SKM-1 treated with dmso at 0.1 percent for 144 hours (cell line): ENCODE measurements at regions not wholly inside any gene's neighbourhood (a gene's known extent, or its start where the extent isn't known, plus 50 kb on each side); places are given as distances from the start of the nearest gene placed in this dataset.
"Not testable (repeated sequence)": the region's sequence is repeated elsewhere in the genome, so short reads cannot be mapped to it uniquely, and the experiment has no call there.

Source experiments
- DNase-seq: peaks from one replicate; lab custom pipeline; 2025; ENCODE audit not compliant: unreplicated experiment; lab: John Stamatoyannopoulos, UW

DNA sequence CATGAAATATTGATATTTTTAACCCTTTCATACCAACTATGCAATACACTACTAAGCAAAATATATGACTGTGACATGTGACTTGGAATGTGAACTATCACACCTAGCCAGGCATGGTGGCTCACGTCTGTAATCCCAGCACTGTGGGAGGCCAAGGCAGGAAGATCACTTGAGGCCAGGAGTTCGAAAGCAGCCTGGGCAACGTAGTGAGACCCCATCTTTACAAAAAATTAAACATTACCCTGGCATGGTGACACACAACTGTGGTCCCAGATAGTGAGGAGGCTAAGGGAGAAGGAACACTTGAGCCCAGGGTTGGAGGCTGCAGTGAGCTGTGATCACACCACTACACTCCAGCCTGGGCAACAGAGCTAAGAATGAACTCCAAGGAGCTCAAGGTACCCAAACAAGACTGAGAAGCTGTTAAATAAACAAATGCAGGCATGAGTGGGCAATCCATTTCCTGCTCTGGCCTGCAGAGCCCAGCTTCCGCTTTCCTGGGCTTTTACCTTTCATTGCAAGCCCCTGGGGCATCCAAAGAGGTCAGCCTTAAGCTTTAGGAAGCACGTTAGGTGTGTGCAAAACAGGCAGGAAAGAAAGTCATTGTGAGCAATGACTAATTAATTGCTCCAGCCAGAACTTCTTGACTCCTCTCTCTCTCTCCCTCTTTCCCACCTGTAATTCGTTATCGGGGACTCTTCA is 162.1 kb upstream of the FOXK1 start:
- no peak for DNase-seq

DNA sequence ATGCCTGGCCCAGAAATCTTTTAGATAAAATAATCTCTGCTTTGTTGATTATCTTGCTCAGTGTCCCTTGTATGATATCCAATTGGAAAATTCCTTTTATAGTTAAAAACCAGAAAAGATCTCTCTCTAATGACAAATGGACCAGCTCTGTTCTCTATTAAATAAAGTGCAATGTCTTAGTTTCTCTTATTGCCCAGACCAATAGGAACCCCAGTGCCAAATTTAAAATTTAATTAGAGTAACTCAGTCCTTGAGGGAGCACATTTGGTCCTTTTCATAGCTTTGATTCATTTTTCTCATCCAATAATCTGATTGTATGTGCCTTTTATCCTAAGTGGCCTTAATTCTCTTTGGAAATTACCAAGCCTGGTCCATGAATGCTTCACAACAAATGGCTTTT is 158.9 kb upstream of the FOXK1 start:
- no peak for DNase-seq

DNA sequence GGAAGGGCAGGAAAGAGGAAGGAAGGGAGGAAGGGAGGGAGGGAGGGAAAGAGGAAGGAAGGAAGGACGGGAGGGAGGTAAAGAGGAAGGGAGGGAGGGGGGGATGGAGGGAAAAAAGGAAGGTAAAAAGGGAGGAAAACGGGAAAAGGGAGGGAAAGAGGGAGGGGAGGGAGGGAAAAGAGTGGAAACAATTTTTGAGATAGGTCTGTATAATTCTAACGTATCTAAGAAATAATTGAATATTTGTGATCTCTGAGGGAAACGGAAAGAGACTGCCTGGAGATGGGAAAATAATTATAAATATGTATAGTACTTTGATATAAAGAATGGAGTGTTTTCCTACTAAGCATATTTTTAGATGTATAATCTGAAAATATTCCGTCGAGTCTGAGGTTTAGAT is 158.2 kb upstream of the FOXK1 start:
- DNase-seq: no peak

DNA sequence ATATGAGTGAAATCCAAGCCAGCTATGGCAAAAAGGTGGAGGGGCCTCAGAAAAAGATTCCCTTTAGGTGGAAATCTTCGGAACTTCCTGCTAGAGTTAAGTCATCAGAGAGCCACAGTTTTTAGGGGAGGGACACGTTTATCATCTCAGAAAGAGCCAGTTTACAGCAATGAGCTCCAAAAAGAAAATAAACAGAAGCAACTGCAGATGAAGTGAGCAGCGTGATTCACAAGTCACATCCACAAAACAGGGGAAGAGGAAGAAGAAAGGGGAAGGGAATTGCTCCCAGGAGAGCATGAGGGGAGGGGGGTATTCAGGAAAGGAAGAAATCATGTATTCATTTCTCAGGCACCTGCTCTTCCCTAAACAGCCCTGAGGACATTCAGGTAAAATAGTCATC is 156.2 kb upstream of the FOXK1 start:
- no peak for DNase-seq

- DNase-seq: no peak
Measured at GRCh38 chr7:4527988-4528636, 154.0 kb upstream of the FOXK1 start.

GRCh38 chr7:4531236-4531635 is 150.9 kb upstream of the FOXK1 start:
- no peak for DNase-seq

GRCh38 chr7:4533339-4533738 is 148.8 kb upstream of the FOXK1 start:
- not testable (repeated sequence) for DNase-seq

DNA sequence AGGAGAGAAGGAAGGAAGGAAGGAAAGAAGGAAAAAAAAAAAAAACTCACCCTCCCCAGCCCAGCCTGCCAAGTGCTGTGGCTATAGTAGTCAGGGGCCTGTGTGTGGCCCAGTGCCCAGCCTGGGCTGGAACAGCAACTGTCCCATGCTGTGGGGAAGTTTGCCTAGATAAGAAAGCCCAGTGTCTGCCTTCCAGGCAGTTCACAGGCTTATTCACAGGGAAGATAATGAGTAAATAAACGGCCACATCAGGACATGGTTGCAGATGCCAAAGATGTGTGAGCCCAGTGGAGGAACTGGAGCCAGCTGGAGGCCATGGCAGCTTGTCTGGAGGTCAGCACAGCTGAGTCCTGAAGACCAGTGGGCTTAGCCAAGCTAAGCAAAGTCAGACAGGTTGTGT is 132.4 kb upstream of the FOXK1 start:
- no peak for DNase-seq

DNA sequence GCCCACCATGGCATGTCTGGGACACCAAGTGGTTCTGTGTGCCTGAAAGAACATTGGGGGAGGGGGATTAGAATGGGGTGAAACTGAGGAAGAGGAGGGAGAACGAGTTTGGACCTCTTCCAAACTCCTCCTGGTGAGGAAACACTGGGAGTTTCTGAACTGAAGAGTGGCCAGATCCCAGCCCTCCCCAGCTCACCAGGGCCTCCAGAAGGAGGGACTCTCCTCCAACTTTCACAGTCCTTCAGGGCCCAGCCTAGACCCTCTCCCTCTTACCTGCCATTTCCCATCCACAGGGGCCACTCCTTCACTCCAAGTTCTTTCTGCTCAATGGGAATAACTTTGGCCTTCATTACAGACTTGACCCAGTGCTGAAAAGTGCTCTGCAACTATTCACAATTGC is 132.0 kb upstream of the FOXK1 start:
- no peak for DNase-seq

DNA sequence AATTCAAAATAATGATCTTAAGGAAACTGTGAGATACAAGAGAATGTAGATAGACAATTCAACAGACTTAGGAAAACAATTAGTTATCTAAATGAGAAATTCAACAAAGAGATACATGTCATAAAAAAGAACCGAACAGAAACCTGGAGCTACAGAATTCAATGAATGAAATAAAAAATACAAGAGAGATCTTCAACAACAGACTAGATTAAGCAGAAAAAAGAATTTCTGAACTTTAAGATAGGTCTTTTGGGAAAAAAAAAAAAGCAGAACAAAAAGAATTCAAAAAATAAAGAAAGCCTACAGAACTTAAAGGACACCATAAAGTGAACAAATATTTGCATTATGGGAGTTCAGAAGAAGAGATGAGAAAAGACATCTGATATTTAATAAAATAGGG is 129.1 kb upstream of the FOXK1 start:
- DNase-seq: no peak

- no peak for DNase-seq
Measured at GRCh38 chr7:4556868-4557793, 125.0 kb upstream of the FOXK1 start.

DNA sequence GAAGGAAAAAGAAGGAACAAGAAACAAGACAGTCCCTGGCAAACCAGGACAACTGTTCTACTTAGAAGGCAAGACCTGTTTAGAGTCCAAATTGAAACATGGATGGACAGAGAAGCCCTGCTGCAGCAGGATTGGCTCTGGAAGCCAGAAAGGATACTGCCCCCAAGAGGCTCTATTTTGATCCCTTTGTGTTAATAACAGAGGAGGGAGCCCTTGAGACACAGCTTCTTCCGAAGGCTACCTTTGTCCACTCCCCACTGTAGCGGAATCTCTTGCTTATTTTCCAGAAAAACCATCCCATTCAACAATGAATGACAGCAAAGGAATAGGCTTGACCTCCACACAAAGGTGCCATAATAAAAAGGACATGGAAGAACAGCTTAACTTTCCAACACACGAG is 120.3 kb upstream of the FOXK1 start:
- no peak for DNase-seq

GRCh38 chr7:4566714-4567113 is 115.4 kb upstream of the FOXK1 start:
- no peak for DNase-seq

DNA sequence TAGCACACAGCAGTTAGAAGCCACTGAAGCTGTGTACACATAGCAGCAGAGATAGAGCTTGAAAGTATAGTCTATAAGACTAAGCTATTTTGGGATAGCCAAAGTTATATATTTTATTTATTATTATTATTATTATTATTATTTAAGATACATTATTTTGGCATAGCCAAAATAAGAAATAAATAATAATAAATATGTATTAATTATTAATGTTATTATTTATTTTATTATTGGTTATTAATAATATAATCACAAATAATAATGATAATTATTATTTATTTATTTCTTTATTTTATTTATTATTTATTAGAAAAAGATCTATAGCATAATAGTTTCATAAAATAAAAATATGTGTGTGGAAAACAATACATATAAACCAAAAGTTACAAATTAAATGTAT is 107.2 kb upstream of the FOXK1 start:
- DNase-seq: no peak

DNA sequence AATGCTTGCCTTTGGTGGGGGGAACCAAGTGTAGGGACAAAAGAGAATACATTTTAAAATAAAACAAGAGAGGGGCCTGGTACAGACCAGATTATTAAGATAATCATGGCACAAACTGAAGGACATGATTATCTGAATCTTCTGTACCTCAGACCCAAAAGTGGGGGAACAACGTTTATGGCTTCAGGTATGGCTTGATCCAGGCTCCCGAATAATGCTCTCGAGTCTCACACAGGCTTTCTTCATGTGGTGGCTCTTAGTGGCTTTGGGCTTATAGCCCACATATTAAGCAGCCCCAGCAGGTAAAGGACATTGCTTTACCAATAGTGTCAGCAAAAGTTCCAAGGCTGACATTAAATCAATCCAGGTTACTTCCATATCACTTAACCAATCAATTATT is 106.8 kb upstream of the FOXK1 start:
- no peak for DNase-seq

- no peak for DNase-seq
Measured at GRCh38 chr7:4602905-4603842, 78.9 kb upstream of the FOXK1 start.

DNA sequence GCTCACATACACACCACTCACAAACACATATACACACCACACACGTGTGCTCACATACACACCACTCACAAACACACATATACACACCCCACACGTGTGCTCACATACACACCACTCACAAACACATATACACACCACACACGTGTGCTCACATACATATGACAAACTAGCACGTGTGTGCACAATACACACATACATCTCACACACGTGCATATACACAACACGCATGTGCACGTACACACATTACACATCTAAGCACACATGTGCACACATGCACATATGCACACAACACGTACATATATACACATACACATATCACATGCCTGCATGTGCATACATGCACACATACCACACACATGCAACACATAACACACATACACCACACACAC is 78.3 kb upstream of the FOXK1 start:
- no peak for DNase-seq

DNA sequence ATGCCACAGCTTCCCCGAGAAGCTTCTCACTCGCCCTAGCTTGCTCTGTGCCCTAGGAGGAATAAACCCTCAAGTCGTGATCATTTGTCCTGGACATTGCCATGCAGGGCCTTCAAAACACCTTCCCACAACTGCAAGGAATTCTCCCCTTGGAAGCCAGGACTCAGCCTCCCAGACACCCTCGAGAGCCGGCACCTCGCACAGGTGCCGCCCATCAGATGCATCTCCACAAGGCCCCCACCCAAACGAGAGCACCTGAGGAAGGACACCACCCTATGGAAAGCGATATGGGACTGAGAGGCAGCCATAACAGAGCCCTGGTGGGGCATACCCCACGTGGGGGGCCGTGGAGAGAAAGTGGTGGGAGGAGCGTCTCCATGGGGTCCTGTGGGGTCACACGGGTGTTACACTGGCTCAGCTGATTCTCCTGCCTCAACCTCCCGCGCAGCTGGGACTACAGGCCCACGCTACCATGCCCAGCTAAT is 77.6 kb upstream of the FOXK1 start:
- DNase-seq: no peak

DNA sequence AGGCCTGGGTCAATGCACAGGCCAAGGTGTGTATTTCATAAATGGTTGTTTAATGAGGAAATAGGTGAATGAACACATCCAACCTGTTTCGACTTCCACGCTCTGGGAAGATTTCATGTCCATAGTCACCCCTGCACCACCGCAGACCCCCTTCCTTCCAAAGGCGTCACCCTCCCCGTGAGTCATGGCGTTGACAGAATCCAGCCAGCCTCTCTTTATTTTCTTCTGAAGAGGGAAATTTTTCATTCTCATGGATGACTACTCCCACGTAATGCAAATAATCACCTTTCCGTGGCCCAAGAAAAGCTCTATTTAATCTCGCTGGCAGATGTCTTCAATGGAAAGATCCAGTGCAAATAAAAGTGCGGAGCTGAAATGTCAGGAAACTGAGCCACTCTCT is 75.3 kb upstream of the FOXK1 start:
- no peak for DNase-seq

- no peak for DNase-seq
Measured at GRCh38 chr7:4607311-4607729, 74.8 kb upstream of the FOXK1 start.

- not testable (repeated sequence) for DNase-seq
Measured at GRCh38 chr7:4609576-4609975, 72.5 kb upstream of the FOXK1 start.
